DND-41 (cell line): ENCODE measurements at regions not wholly inside any gene's neighbourhood (a gene's known extent, or its start where the extent isn't known, plus 50 kb on each side); places are given as distances from the start of the nearest gene placed in this dataset.

ENCODE experiments used
- CTCF ChIP-seq: IDR thresholded peaks from 2 replicates; pipeline ENCODE4 v1.5.1; 2012; ENCODE audit warnings: borderline replicate concordance, low read length, moderate library complexity, mild to moderate bottlenecking; ENCODE audit not compliant: poor library complexity, severe bottlenecking; ENCODE audit errors: extremely low read depth
- EZH2 ChIP-seq: IDR thresholded peaks from 3 replicates; pipeline ENCODE4 v1.6.1; 2012; ENCODE audit warnings: borderline replicate concordance, low read depth, mild to moderate bottlenecking, moderate library complexity, low read length, inconsistent platforms; ENCODE audit not compliant: severe bottlenecking

- TF ChIP-seq EZH2 (no peak), CTCF (peak; percentile 66)
These were observed 407.9 kb downstream of the PCDH18 start for GRCh38 chr4:137124278-137124932.
